H1 (cell line): ENCODE measurements at regions not wholly inside any gene's neighbourhood (a gene's known extent, or its start where the extent isn't known, plus 50 kb on each side); places are given as distances from the start of the nearest gene placed in this dataset.

ENCODE experiments used
- CHD7 ChIP-seq: fragments of 300-600 bp; sonication (generic); IDR thresholded peaks from 2 replicates; pipeline ENCODE4 v1.7.1; 2012; ENCODE audit warnings: low read length, moderate library complexity, mild to moderate bottlenecking, inconsistent platforms; ENCODE audit not compliant: insufficient replicate concordance
- EGR1 ChIP-seq: IDR thresholded peaks from 2 replicates; pipeline ENCODE4 v1.6.1; 2011; ENCODE audit warnings: low read depth, low read length, borderline replicate concordance
- RFX5 ChIP-seq: IDR thresholded peaks from 2 replicates; pipeline ENCODE4 v1.6.1; 2011; ENCODE audit warnings: low read depth, low read length, improper control_type of control experiment, borderline replicate concordance
- SAP30 ChIP-seq: fragments of 300-600 bp; sonication (generic); IDR thresholded peaks from 2 replicates; pipeline ENCODE4 v1.7.1; 2012; ENCODE audit warnings: low read length, moderate library complexity, mild to moderate bottlenecking, inconsistent platforms; ENCODE audit not compliant: insufficient read depth, insufficient replicate concordance
- TAF7 ChIP-seq: optimal IDR thresholded peaks from 2 replicates; pipeline ENCODE3; 2011; ENCODE audit warnings: low read depth, mild to moderate bottlenecking, inconsistent platforms, low read length, moderate library complexity, borderline replicate concordance
- TCF12 ChIP-seq: IDR thresholded peaks from 2 replicates; pipeline ENCODE4 v1.6.1; 2011; ENCODE audit warnings: low read depth, mild to moderate bottlenecking, low read length
- USF2 ChIP-seq: IDR thresholded peaks from 2 replicates; pipeline ENCODE4 v1.6.1; 2011; ENCODE audit warnings: low read length, improper control_type of control experiment
- TF ChIP-seq, protein P1 (sequence below), 3 experiments: IDR thresholded peaks; 1 replicate in 2 of 3; 2 replicates in 1 of 3; pipeline versions ENCODE4 v1.5.1 to v1.6.1; 2011; ENCODE audit warnings: low read length in 3 of 3, mild to moderate bottlenecking in 3 of 3, inconsistent platforms in 2 of 3, low read depth in 1 of 3, moderate library complexity in 1 of 3; ENCODE audit not compliant: insufficient read depth in 1 of 3; ENCODE audit errors: control extremely low read depth in 1 of 3

GRCh38 chr4:177119021-177119471 is 190.6 kb upstream of the NEIL3 start (continued):
- TF ChIP-seq CHD7 (no peak), TAF7 (no peak), RFX5 (no peak), SAP30 (no peak), USF2 (no peak), TCF12 (no peak), EGR1 (no peak)
- TF ChIP-seq, protein P1, sequence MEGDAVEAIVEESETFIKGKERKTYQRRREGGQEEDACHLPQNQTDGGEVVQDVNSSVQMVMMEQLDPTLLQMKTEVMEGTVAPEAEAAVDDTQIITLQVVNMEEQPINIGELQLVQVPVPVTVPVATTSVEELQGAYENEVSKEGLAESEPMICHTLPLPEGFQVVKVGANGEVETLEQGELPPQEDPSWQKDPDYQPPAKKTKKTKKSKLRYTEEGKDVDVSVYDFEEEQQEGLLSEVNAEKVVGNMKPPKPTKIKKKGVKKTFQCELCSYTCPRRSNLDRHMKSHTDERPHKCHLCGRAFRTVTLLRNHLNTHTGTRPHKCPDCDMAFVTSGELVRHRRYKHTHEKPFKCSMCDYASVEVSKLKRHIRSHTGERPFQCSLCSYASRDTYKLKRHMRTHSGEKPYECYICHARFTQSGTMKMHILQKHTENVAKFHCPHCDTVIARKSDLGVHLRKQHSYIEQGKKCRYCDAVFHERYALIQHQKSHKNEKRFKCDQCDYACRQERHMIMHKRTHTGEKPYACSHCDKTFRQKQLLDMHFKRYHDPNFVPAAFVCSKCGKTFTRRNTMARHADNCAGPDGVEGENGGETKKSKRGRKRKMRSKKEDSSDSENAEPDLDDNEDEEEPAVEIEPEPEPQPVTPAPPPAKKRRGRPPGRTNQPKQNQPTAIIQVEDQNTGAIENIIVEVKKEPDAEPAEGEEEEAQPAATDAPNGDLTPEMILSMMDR (IDR thresholded peaks at IDR 0.05; ENCODE audit: control extremely low read depth in 1 of 3, insufficient read depth in 1 of 3, low read depth in 1 of 3, low read length in 3 of 3): no peak
